ENCODE measurements at regions not wholly inside any gene's neighbourhood (a gene's known extent, or its start where the extent isn't known, plus 50 kb on each side); places are given as distances from the start of the nearest gene placed in this dataset.

GRCh38 chr3:40766396-40766795, 241.6 kb downstream of the ZNF621 start:
- Histone ChIP-seq H4K91ac (replicated peaks; ENCODE audit: insufficient read length, low read length) (no peak overlapping the region), H4K20me1 (replicated peaks in 1 of 2; ENCODE audit: control insufficient read depth in 1 of 2, insufficient read depth in 2 of 2, low read length in 2 of 2) (no peaks in the 10 kb centered on the region), H4K5ac (ENCODE audit: insufficient read length, low read depth, low read length) (no peak overlapping the region), H3K9ac (replicated peaks in 1 of 4; ENCODE audit: extremely low read depth in 1 of 4, low read depth in 3 of 4, low read length in 3 of 4) (no peak overlapping the region), H2AFZ (ENCODE audit: low read length) (no peak overlapping the region), H2BK5ac (ENCODE audit: low read depth, low read length) (no peak overlapping the region), H2AK5ac (ENCODE audit: low read depth, low read length) (no peak overlapping the region), H3K14ac (ENCODE audit: insufficient read length) (no peak overlapping the region), H3K23me2 (ENCODE audit: low read depth, low read length) (no peaks in the 10 kb centered on the region), H3K27ac (ENCODE audit: low read depth, low read length) (no peak overlapping the region), H4K8ac (ENCODE audit: extremely low read depth, insufficient read depth, low read length) (no peak overlapping the region), H3K27me3 (replicated peaks in 1 of 4; ENCODE audit: control insufficient read depth in 3 of 4, extremely low read depth in 1 of 4, insufficient read depth in 3 of 4, low read length in 3 of 4) (no peaks in the 10 kb centered on the region), H3K23ac (ENCODE audit: insufficient read length) (no peak overlapping the region), H3K18ac (ENCODE audit: extremely low read depth, low read length) (no peak overlapping the region), H3K79me1 (ENCODE audit: low read depth, low read length) (no peaks in the 10 kb centered on the region), H3K9me3 (ENCODE audit: insufficient read depth in 2 of 2, low read depth in 1 of 2, low read length in 1 of 2) (no peaks in the 10 kb centered on the region), H3K4me3 (ENCODE audit: extremely low read depth in 1 of 4, insufficient read depth in 2 of 4, low read depth in 3 of 4, low read length in 4 of 4) (no peak overlapping the region), H3K79me2 (ENCODE audit: control insufficient read depth in 1 of 2, insufficient read depth in 2 of 2, low read length in 2 of 2) (no peaks in the 10 kb centered on the region), H3K4me2 (ENCODE audit: insufficient read depth in 1 of 2, low read depth in 2 of 2, low read length in 2 of 2) (no peak overlapping the region), H2BK12ac (ENCODE audit: low read depth, low read length) (no peak overlapping the region), H2BK15ac (ENCODE audit: low read length) (no peak overlapping the region), H3K56ac (replicated peaks; ENCODE audit: insufficient read length, low read depth, low read length) (no peak overlapping the region), H3K4me1 (replicated peaks in 1 of 4; ENCODE audit: control insufficient read depth in 3 of 4, insufficient read depth in 4 of 4, low read length in 3 of 4) (no peaks in the 10 kb centered on the region), H3K4ac (replicated peaks; ENCODE audit: insufficient read length, low read depth, low read length) (no peak overlapping the region), H3K36me3 (ENCODE audit: control insufficient read depth in 2 of 4, insufficient read depth in 4 of 4, low read length in 3 of 4) (no peaks in the 10 kb centered on the region), H2BK120ac (replicated peaks; ENCODE audit: low read depth, low read length) (no peak overlapping the region), H2BK20ac (ENCODE audit: low read length) (no peak overlapping the region)
- CTCF ChIA-PET (ENCODE audit: partially characterized antibody), result no interaction called here
- POLR2A ChIA-PET (ENCODE audit: partially characterized antibody), result no interaction called here
- 88% methylated on average over 2 of the region's 2 CpGs; no CpG with 5 or more reads in 1 of the 2 experiments for WGBS, 2 experiments (ENCODE audit: extremely low coverage in 1 of 2, insufficient coverage in 1 of 2, insufficient read length in 1 of 2, insufficient replicate concordance in 2 of 2, low coverage in 1 of 2, low lambda C conversion rate in 2 of 2, missing lambda C conversion rate in 1 of 2)
- FAIRE-seq (no peak), DNase-seq (ENCODE audit: low read depth in 1 of 2, low spot score in 2 of 2) (no peak)
- no peak for TF ChIP-seq BCL11A (IDR thresholded peaks at IDR 0.05; ENCODE audit: low read depth in 2 of 2, low read length in 2 of 2)
- no peak for TF ChIP-seq SP4 (IDR thresholded peaks at IDR 0.05; ENCODE audit: low read length)
- no peak for TF ChIP-seq CTBP2 (IDR thresholded peaks at IDR 0.05; ENCODE audit: borderline replicate concordance, insufficient read depth, insufficient read length, low read length)
- TF ChIP-seq EP300 (IDR thresholded peaks at IDR 0.05; ENCODE audit: borderline replicate concordance in 1 of 2, low read depth in 2 of 2, low read length in 2 of 2), result no peak
- TF ChIP-seq MAFK (IDR thresholded peaks at IDR 0.05; ENCODE audit: low read depth, low read length), result no peak
- no peak for TF ChIP-seq CHD1 (IDR thresholded peaks at IDR 0.05; ENCODE audit: low read depth, low read length)
- TF ChIP-seq KDM4A (IDR thresholded peaks at IDR 0.05; ENCODE audit: low read depth, low read length, severe bottlenecking), result no peak
- TF ChIP-seq EZH2 (IDR thresholded peaks at IDR 0.05; ENCODE audit: low read depth, low read length, severe bottlenecking), result no peak
- no peak for TF ChIP-seq USF2 (IDR thresholded peaks at IDR 0.05; ENCODE audit: low read length)
- no peak for TF ChIP-seq TAF1 (IDR thresholded peaks at IDR 0.05; ENCODE audit: low read depth, low read length)
- TF ChIP-seq RFX5 (IDR thresholded peaks at IDR 0.05; ENCODE audit: borderline replicate concordance, low read depth, low read length), result no peak
- no peak for TF ChIP-seq YY1 (IDR thresholded peaks at IDR 0.05; ENCODE audit: low read depth, low read length)
- no peak for TF ChIP-seq SP1 (IDR thresholded peaks at IDR 0.05; ENCODE audit: low read depth, low read length)
- no peak for TF ChIP-seq RXRA (IDR thresholded peaks at IDR 0.05; ENCODE audit: insufficient read depth, low read depth, low read length)
- TF ChIP-seq ASH2L (IDR thresholded peaks at IDR 0.05; ENCODE audit: low read length), result no peak
